ENCODE measurements at regions not wholly inside any gene's neighbourhood (a gene's known extent, or its start where the extent isn't known, plus 50 kb on each side); places are given as distances from the start of the nearest gene placed in this dataset.

DNA sequence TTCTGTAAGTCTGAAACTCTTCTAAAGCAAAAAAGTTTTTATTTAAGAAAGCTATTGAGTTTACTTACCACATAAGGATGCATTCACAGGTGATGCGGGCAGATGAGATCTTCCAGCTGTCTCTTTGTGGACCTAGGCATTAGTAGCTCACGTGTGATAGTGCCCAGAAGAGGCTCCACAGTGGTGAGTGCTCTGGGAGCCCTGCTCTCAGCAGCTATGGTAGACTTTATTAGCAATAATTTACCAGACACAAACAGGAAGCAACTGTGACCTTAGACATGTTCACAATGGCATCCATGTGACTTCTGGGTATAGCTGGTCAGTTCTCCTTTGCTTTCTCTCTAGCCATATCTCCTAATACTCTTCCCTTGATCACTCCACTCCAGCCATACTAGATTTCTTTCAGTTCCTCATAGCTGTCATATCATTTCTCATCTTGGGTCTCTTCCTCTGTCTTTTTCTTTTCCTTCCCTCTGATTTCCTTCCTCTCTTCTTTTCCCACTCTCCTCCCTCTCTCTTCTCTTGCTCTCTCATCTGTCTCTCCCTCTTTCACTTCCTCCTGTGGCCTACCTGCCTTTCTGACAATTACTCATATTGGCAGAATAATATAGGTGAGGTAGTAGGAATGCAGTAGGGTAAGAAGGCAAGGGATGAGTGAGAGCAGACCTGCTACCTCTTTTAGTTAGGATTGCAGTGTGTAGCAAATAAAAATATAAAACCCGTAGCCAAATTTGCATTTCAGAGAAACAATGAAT, 75.2 kb upstream of the SCAF11 start:
- no peak for TF ChIP-seq ATF6 (CRISPR knock-in tag; IDR thresholded peaks at IDR 0.05)
- TF ChIP-seq SP1 (CRISPR knock-in tag; conservative IDR thresholded peaks at IDR 0.05), result no peak
- no peak for TF ChIP-seq ZNF317 (CRISPR knock-in tag; IDR thresholded peaks at IDR 0.05; ENCODE audit: borderline replicate concordance, low read depth)
- TF ChIP-seq TEAD1 (CRISPR knock-in tag; IDR thresholded peaks at IDR 0.05), result no peak
- TF ChIP-seq ATF3 (CRISPR knock-in tag; conservative IDR thresholded peaks at IDR 0.05), result no peak
- no peak for TF ChIP-seq GABPB1 (CRISPR knock-in tag; IDR thresholded peaks at IDR 0.05)
- TF ChIP-seq, protein P1, sequence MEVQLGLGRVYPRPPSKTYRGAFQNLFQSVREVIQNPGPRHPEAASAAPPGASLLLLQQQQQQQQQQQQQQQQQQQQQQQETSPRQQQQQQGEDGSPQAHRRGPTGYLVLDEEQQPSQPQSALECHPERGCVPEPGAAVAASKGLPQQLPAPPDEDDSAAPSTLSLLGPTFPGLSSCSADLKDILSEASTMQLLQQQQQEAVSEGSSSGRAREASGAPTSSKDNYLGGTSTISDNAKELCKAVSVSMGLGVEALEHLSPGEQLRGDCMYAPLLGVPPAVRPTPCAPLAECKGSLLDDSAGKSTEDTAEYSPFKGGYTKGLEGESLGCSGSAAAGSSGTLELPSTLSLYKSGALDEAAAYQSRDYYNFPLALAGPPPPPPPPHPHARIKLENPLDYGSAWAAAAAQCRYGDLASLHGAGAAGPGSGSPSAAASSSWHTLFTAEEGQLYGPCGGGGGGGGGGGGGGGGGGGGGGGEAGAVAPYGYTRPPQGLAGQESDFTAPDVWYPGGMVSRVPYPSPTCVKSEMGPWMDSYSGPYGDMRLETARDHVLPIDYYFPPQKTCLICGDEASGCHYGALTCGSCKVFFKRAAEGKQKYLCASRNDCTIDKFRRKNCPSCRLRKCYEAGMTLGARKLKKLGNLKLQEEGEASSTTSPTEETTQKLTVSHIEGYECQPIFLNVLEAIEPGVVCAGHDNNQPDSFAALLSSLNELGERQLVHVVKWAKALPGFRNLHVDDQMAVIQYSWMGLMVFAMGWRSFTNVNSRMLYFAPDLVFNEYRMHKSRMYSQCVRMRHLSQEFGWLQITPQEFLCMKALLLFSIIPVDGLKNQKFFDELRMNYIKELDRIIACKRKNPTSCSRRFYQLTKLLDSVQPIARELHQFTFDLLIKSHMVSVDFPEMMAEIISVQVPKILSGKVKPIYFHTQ (CRISPR knock-in tag; IDR thresholded peaks at IDR 0.05), result no peak
- no peak for TF ChIP-seq ZNF263 (CRISPR knock-in tag; IDR thresholded peaks at IDR 0.05; ENCODE audit: low read depth)
- no peak for TF ChIP-seq ZBTB43 (CRISPR knock-in tag; IDR thresholded peaks at IDR 0.05)
- no peak for TF ChIP-seq RELA (CRISPR knock-in tag; IDR thresholded peaks at IDR 0.05; ENCODE audit: borderline replicate concordance)
- TF ChIP-seq ZNF416 (CRISPR knock-in tag; IDR thresholded peaks at IDR 0.05), result no peak
- TF ChIP-seq GTF2I (CRISPR knock-in tag; conservative IDR thresholded peaks at IDR 0.05), result no peak
- TF ChIP-seq SOX15 (CRISPR knock-in tag; IDR thresholded peaks at IDR 0.05), result no peak
- TF ChIP-seq ETV6 (CRISPR knock-in tag; IDR thresholded peaks at IDR 0.05), result no peak
- no peak for TF ChIP-seq ELF4 (CRISPR knock-in tag; IDR thresholded peaks at IDR 0.05; ENCODE audit: low read depth)
- TF ChIP-seq MLX (CRISPR knock-in tag; IDR thresholded peaks at IDR 0.05), result no peak
- TF ChIP-seq IRF1 (CRISPR knock-in tag; IDR thresholded peaks at IDR 0.05), result no peak
- TF ChIP-seq E2F1 (CRISPR knock-in tag; IDR thresholded peaks at IDR 0.05), result no peak
- Mint-ChIP-seq H3K4me3 (no peak overlapping the region), H3K27ac (no peak overlapping the region), H3K27me3 (ENCODE audit: low read depth) (no peaks in the 10 kb centered on the region; the same call in 1 of the 2 replicates), H3K4me1 (no peaks in the 10 kb centered on the region), H3K36me3 (no peaks in the 10 kb centered on the region; the same call in 1 of the 2 replicates), H3K9me3 (peaks cover 34% of the 10 kb centered on the region)
- no peak for ATAC-seq
- DNase-seq (ENCODE audit: low spot score), result no peak
- CTCF ChIA-PET, result interaction anchor here (1.1 to 1.2 kb wide), 2 partner anchors 41 to 59 kb away, joined by 3 read pairs; no protein-coding TSS in a partner anchor
- POLR2A ChIA-PET, result no interaction called here
